ENCODE measurements at regions not wholly inside any gene's neighbourhood (a gene's known extent, or its start where the extent isn't known, plus 50 kb on each side); places are given as distances from the start of the nearest gene placed in this dataset.
A peak's percentile ranks its signal among the peaks of the same experiment; 100 is the strongest.
"Not testable (repeated sequence)": the region's sequence is repeated elsewhere in the genome, so short reads cannot be mapped to it uniquely, and the experiment has no call there.

- no peak overlapping the region for H3K4me3 ChIP-seq (ENCODE audit: low read depth, low read length)
- DNase-seq (ENCODE audit: low read depth), result no peak
- TF ChIP-seq CTCF (IDR thresholded peaks at IDR 0.05; ENCODE audit: insufficient read depth, low read length), result no peak
These were observed 133.1 kb upstream of the SEMA3C start for GRCh38 chr7:81051811-81052413.

- DNase-seq (ENCODE audit: low read depth), result no peak
- TF ChIP-seq CTCF (IDR thresholded peaks at IDR 0.05; ENCODE audit: insufficient read depth, low read length), result no peak
- H3K4me3 ChIP-seq (ENCODE audit: low read depth, low read length), result no peak overlapping the region
These were observed 126.7 kb upstream of the SEMA3C start for GRCh38 chr7:81045491-81046030.

- DNase-seq (ENCODE audit: low read depth); H3K4me3 ChIP-seq (ENCODE audit: low read depth, low read length): not testable (repeated sequence)
These were observed 123.8 kb upstream of the SEMA3C start for GRCh38 chr7:81042646-81043045.

GRCh38 chr7:81040496-81040895 is 121.6 kb upstream of the SEMA3C start:
- DNase-seq (ENCODE audit: low read depth), result no peak
- no peak for TF ChIP-seq CTCF (IDR thresholded peaks at IDR 0.05; ENCODE audit: insufficient read depth, low read length)
- H3K4me3 ChIP-seq (ENCODE audit: low read depth, low read length), result no peak overlapping the region

- DNase-seq (ENCODE audit: low read depth), result no peak
- H3K4me3 ChIP-seq (ENCODE audit: low read depth, low read length), result no peak overlapping the region
- no peak for TF ChIP-seq CTCF (IDR thresholded peaks at IDR 0.05; ENCODE audit: insufficient read depth, low read length)
These were observed 118.0 kb upstream of the SEMA3C start for GRCh38 chr7:81036871-81037270.

GRCh38 chr7:81036057-81036456 is 117.2 kb upstream of the SEMA3C start:
- no peak overlapping the region for H3K4me3 ChIP-seq (ENCODE audit: low read depth, low read length)
- DNase-seq (ENCODE audit: low read depth), result peak; percentile 48
- no peak for TF ChIP-seq CTCF (IDR thresholded peaks at IDR 0.05; ENCODE audit: insufficient read depth, low read length)

- H3K4me3 ChIP-seq (ENCODE audit: low read depth, low read length), result no peak overlapping the region
- no peak for TF ChIP-seq CTCF (IDR thresholded peaks at IDR 0.05; ENCODE audit: insufficient read depth, low read length)
These were observed 113.1 kb upstream of the SEMA3C start for GRCh38 chr7:81031996-81032395.

More at GRCh38 chr7:81031996-81032395, 113.1 kb upstream of the SEMA3C start:
- DNase-seq (ENCODE audit: low read depth), result no peak
